IMR-90 (cell line): ENCODE measurements at regions not wholly inside any gene's neighbourhood (a gene's known extent, or its start where the extent isn't known, plus 50 kb on each side); places are given as distances from the start of the nearest gene placed in this dataset.

Experiments
- ATAC-seq: fragments of 200-7000 bp; cut with Tn5 transposase; 2 replicates; pipeline ENCODE4 v1.9.1; 2020; ENCODE audit warnings: low read depth, mild to moderate bottlenecking, moderate library complexity
- BruUV-seq: library from RNA; stranded (reverse); fragments of 400-500 nt; replicated peaks from 2 replicates; lab custom pipeline; 2021; lab: Mats Ljungman, UMichigan
- CTCF ChIA-PET: fragments of 300-600 bp; formaldehyde crosslinking; extraction: SDS; loops from one replicate; lab custom pipeline; 2021; ENCODE audit warnings: antibody characterized with exemption; lab: Yijun Ruan, JAX
- POLR2A ChIA-PET: fragments of 300-600 bp; sonication (Branson Sonifier 250); formaldehyde crosslinking; loops from one replicate; lab custom pipeline; 2022; ENCODE audit warnings: antibody characterized with exemption; ENCODE audit not compliant: unreplicated experiment; lab: Charles Lee
- DNase-seq: peaks from one replicate; pipeline ENCODE4 v3.0.0; 2013
- H2AFZ ChIP-seq: replicated peaks from 2 replicates; pipeline ENCODE3; 2013; ENCODE audit warnings: low read length, mild to moderate bottlenecking; ENCODE audit not compliant: poor library complexity
- H2AK5ac ChIP-seq: 2 replicates; pipeline ENCODE4 v1.6.1; 2013; ENCODE audit warnings: low read depth, low read length, inconsistent platforms
- H2AK9ac ChIP-seq: replicated peaks from 2 replicates; pipeline ENCODE3; 2013; ENCODE audit warnings: mild to moderate bottlenecking, low read depth, low read length, moderate library complexity; ENCODE audit not compliant: poor library complexity
- H2BK120ac ChIP-seq: 2 replicates; pipeline ENCODE4 v1.6.1; 2013; ENCODE audit warnings: low read depth, low read length, inconsistent platforms
- H2BK15ac ChIP-seq: 3 replicates; pipeline ENCODE4 v1.6.1; 2013; ENCODE audit warnings: low read depth, low read length, inconsistent platforms
- H2BK20ac ChIP-seq: 2 replicates; pipeline ENCODE4 v1.6.1; 2013; ENCODE audit warnings: low read depth, mild to moderate bottlenecking, inconsistent platforms, low read length, moderate library complexity
- H2BK5ac ChIP-seq: 2 replicates; pipeline ENCODE4 v1.6.1; 2013; ENCODE audit warnings: mild to moderate bottlenecking, low read depth, low read length, inconsistent platforms; ENCODE audit not compliant: poor library complexity, severe bottlenecking
- H3K14ac ChIP-seq: replicated peaks from 2 replicates; pipeline ENCODE4 v1.6.1; 2013; ENCODE audit warnings: low read depth, low read length, inconsistent platforms
- H3K18ac ChIP-seq: 2 replicates; pipeline ENCODE4 v1.6.1; 2013; ENCODE audit warnings: low read depth, low read length, control low read depth
- H3K23ac ChIP-seq: 2 replicates; pipeline ENCODE4 v1.6.1; 2013; ENCODE audit warnings: low read depth, low read length, inconsistent platforms
- H3K27ac ChIP-seq: 2 replicates; pipeline ENCODE4 v1.5.1; 2013; ENCODE audit warnings: mild to moderate bottlenecking, control low read depth, low read length; ENCODE audit not compliant: insufficient read depth
- H3K27me3 ChIP-seq: 2 replicates; pipeline ENCODE4 v1.6.1; 2013; ENCODE audit warnings: low read length; ENCODE audit not compliant: control insufficient read depth, insufficient read depth
- H3K36me3 ChIP-seq: 2 replicates; pipeline ENCODE4 v1.6.1; 2013; ENCODE audit warnings: low read length, mixed read lengths; ENCODE audit not compliant: control insufficient read depth, insufficient read depth
- H3K4ac ChIP-seq: 2 replicates; pipeline ENCODE4 v1.6.1; 2013; ENCODE audit warnings: low read depth, low read length, inconsistent platforms
- H3K4me1 ChIP-seq: 2 replicates; pipeline ENCODE4 v1.6.1; 2013; ENCODE audit warnings: low read length, mixed read lengths; ENCODE audit not compliant: control insufficient read depth, insufficient read depth
- H3K4me2 ChIP-seq: 2 replicates; pipeline ENCODE4 v1.6.1; 2013; ENCODE audit warnings: low read depth, mild to moderate bottlenecking, control low read depth, low read length, moderate library complexity
- H3K4me3 ChIP-seq: 2 replicates; pipeline ENCODE4 v1.5.1; 2013; ENCODE audit warnings: low read depth, mild to moderate bottlenecking, control low read depth, low read length, moderate library complexity; ENCODE audit not compliant: insufficient read depth
- H3K56ac ChIP-seq: 2 replicates; pipeline ENCODE4 v1.6.1; 2013; ENCODE audit warnings: low read length, inconsistent platforms; ENCODE audit not compliant: insufficient read depth; ENCODE audit errors: extremely low read depth
- H3K79me1 ChIP-seq, 2 experiments: 2 replicates each; pipeline ENCODE4 v1.6.1; 2013; ENCODE audit warnings: low read length in 2 of 2, inconsistent platforms in 1 of 2, low read depth in 1 of 2
- H3K9ac ChIP-seq: 2 replicates; pipeline ENCODE4 v1.6.1; 2013; ENCODE audit warnings: low read depth, low read length, control low read depth
- H3K9me1 ChIP-seq: 2 replicates; pipeline ENCODE4 v1.6.1; 2013; ENCODE audit warnings: low read length, inconsistent platforms; ENCODE audit not compliant: insufficient read depth
- H3K9me3 ChIP-seq: 2 replicates; pipeline ENCODE4 v1.6.1; 2013; ENCODE audit warnings: low read length; ENCODE audit not compliant: control insufficient read depth, insufficient read depth
- H4K20me1 ChIP-seq: 2 replicates; pipeline ENCODE4 v1.6.1; 2013; ENCODE audit warnings: low read length, inconsistent platforms; ENCODE audit not compliant: insufficient read depth
- H4K5ac ChIP-seq: 2 replicates; pipeline ENCODE4 v1.6.1; 2013; ENCODE audit warnings: mild to moderate bottlenecking, low read depth, low read length, control low read depth
- H4K8ac ChIP-seq, 2 experiments: 2 replicates each; pipeline ENCODE4 v1.6.1; 2013; ENCODE audit warnings: low read depth in 2 of 2, low read length in 2 of 2, control low read depth in 1 of 2, inconsistent platforms in 1 of 2
- H4K91ac ChIP-seq: 2 replicates; pipeline ENCODE4 v1.6.1; 2013; ENCODE audit warnings: low read depth, low read length, inconsistent platforms; ENCODE audit not compliant: insufficient read depth
- BHLHE40 ChIP-seq: fragments of 150-350 bp; IDR thresholded peaks from 2 replicates; pipeline ENCODE4 v1.6.1; 2016; ENCODE audit warnings: mild to moderate bottlenecking, low read depth, low read length
- CEBPB ChIP-seq: IDR thresholded peaks from 2 replicates; pipeline ENCODE4 v1.6.1; 2012; ENCODE audit warnings: low read depth, low read length, improper control_type of control experiment
- CHD1 ChIP-seq: IDR thresholded peaks from 2 replicates; pipeline ENCODE4 v1.6.1; 2012; ENCODE audit warnings: low read depth, low read length, improper control_type of control experiment
- FOS ChIP-seq: fragments of 150-350 bp; IDR thresholded peaks from 2 replicates; pipeline ENCODE4 v1.6.1; 2016; ENCODE audit warnings: low read depth, low read length
- MAFK ChIP-seq: IDR thresholded peaks from 2 replicates; pipeline ENCODE4 v1.6.1; 2012; ENCODE audit warnings: low read depth, low read length, improper control_type of control experiment
- MAZ ChIP-seq: IDR thresholded peaks from 2 replicates; pipeline ENCODE4 v1.6.1; 2012; ENCODE audit warnings: low read depth, mild to moderate bottlenecking, low read length, improper control_type of control experiment, moderate library complexity, borderline replicate concordance
- MXI1 ChIP-seq: IDR thresholded peaks from 2 replicates; pipeline ENCODE4 v1.6.1; 2012; ENCODE audit warnings: low read depth, mild to moderate bottlenecking, low read length, moderate library complexity, borderline replicate concordance
- NFE2L2 ChIP-seq: fragments of 150-350 bp; IDR thresholded peaks from 2 replicates; pipeline ENCODE4 v1.6.1; 2016; ENCODE audit warnings: low read depth, mild to moderate bottlenecking, low read length
- POLR2A ChIP-seq: IDR thresholded peaks from 2 replicates; pipeline ENCODE4 v1.6.1; 2012; ENCODE audit warnings: mild to moderate bottlenecking, low read depth, low read length
- RAD21 ChIP-seq: IDR thresholded peaks from 2 replicates; pipeline ENCODE4 v1.6.1; 2012; ENCODE audit warnings: low read length, improper control_type of control experiment
- RCOR1 ChIP-seq: IDR thresholded peaks from 2 replicates; pipeline ENCODE4 v1.6.1; 2012; ENCODE audit warnings: mild to moderate bottlenecking, low read length, improper control_type of control experiment; ENCODE audit not compliant: insufficient replicate concordance
- RFX5 ChIP-seq: IDR thresholded peaks from 2 replicates; pipeline ENCODE4 v1.8.0; 2012; ENCODE audit warnings: low read depth, mild to moderate bottlenecking, low read length, moderate library complexity
- SMC3 ChIP-seq: fragments of 150-350 bp; IDR thresholded peaks from 2 replicates; pipeline ENCODE4 v1.6.1; 2016; ENCODE audit warnings: low read depth, mild to moderate bottlenecking, antibody characterized with exemption, low read length, moderate library complexity
- WGBS, 2 experiments: methylation state at CpG; one replicate each; pipeline versions ENCODE4 v1.1.5 to v1.1.7; 2013; ENCODE audit warnings: missing lambda C conversion rate in 2 of 2; ENCODE audit not compliant: insufficient read length in 1 of 2; ENCODE audit errors: extremely low coverage in 2 of 2; 5-methylcytosine and 5-hydroxymethylcytosine counted together
- dilution Hi-C: fragments of 300-500 bp; cut with HindIII; formaldehyde crosslinking; loops from one replicate; pipeline ENCODE4 v1.14.3; 2018; ENCODE audit warnings: low sequenced_read_pairs; ENCODE audit not compliant: unreplicated experiment
- in situ Hi-C: fragments of 300-500 bp; cut with MboI; formaldehyde crosslinking; loops from 3 replicates; pipeline ENCODE4 v1.14.3; 2019; ENCODE audit warnings: low sequenced_read_pairs, inconsistent platforms, mixed read lengths
- intact Hi-C: fragments of 100-400 bp; cut with micrococcal nuclease; formaldehyde crosslinking; loops from 2 replicates; pipeline ENCODE4 v1.10.0; 2022
- TF ChIP-seq, protein P1 (sequence below): fragments of 150-350 bp; IDR thresholded peaks from 2 replicates; pipeline ENCODE4 v1.6.1; 2016; ENCODE audit warnings: low read depth, mild to moderate bottlenecking, low read length, moderate library complexity, borderline replicate concordance
- TF ChIP-seq, protein P2 (sequence below): conservative IDR thresholded peaks from 2 replicates; pipeline ENCODE4 v1.5.1; 2012; ENCODE audit warnings: mild to moderate bottlenecking, low read depth, low read length, improper control_type of control experiment
- TF ChIP-seq, protein P3 (sequence below): fragments of 150-350 bp; IDR thresholded peaks from 2 replicates; pipeline ENCODE4 v1.6.1; 2017; ENCODE audit warnings: mild to moderate bottlenecking, antibody characterized with exemption, low read length, low read depth

DNA sequence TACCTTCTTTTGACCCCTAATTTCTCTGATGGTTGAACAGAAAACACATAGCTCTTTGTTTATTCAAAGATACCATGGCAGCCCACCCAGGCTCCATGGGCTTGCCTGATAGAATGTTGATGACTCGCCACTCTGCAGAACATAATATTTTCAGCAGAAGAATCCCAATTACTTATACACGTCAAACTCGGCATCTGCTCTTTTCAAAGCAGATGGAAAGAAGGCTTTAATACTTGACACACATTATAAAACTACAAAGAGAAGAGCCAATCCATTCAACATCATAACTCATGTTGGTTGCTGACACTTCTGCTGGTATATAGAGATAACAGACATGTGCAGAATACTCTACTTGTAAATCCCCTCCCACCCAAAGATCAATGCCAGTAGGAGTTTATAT is 69.0 kb downstream of the FOXI2 start:
- no peak overlapping the region for H2BK15ac ChIP-seq
- TF ChIP-seq POLR2A (no peak), CHD1 (no peak), NFE2L2 (no peak), MAFK (no peak), MAZ (no peak), SMC3 (no peak), RAD21 (no peak), BHLHE40 (no peak), RCOR1 (no peak), MXI1 (no peak), CEBPB (no peak), RFX5 (no peak), FOS (no peak)
- TF ChIP-seq, protein P1, sequence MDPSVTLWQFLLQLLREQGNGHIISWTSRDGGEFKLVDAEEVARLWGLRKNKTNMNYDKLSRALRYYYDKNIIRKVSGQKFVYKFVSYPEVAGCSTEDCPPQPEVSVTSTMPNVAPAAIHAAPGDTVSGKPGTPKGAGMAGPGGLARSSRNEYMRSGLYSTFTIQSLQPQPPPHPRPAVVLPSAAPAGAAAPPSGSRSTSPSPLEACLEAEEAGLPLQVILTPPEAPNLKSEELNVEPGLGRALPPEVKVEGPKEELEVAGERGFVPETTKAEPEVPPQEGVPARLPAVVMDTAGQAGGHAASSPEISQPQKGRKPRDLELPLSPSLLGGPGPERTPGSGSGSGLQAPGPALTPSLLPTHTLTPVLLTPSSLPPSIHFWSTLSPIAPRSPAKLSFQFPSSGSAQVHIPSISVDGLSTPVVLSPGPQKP: no peak
- TF ChIP-seq, protein P2, sequence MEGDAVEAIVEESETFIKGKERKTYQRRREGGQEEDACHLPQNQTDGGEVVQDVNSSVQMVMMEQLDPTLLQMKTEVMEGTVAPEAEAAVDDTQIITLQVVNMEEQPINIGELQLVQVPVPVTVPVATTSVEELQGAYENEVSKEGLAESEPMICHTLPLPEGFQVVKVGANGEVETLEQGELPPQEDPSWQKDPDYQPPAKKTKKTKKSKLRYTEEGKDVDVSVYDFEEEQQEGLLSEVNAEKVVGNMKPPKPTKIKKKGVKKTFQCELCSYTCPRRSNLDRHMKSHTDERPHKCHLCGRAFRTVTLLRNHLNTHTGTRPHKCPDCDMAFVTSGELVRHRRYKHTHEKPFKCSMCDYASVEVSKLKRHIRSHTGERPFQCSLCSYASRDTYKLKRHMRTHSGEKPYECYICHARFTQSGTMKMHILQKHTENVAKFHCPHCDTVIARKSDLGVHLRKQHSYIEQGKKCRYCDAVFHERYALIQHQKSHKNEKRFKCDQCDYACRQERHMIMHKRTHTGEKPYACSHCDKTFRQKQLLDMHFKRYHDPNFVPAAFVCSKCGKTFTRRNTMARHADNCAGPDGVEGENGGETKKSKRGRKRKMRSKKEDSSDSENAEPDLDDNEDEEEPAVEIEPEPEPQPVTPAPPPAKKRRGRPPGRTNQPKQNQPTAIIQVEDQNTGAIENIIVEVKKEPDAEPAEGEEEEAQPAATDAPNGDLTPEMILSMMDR: no peak
- TF ChIP-seq, protein P3, sequence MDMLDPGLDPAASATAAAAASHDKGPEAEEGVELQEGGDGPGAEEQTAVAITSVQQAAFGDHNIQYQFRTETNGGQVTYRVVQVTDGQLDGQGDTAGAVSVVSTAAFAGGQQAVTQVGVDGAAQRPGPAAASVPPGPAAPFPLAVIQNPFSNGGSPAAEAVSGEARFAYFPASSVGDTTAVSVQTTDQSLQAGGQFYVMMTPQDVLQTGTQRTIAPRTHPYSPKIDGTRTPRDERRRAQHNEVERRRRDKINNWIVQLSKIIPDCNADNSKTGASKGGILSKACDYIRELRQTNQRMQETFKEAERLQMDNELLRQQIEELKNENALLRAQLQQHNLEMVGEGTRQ: no peak
- WGBS, 2 experiments: no CpG with 5 or more reads among the region's 3 CpGs
- intact Hi-C loops (no loop called here), dilution Hi-C loops (no loop called here), in situ Hi-C loops (no loop called here)
- peaks cover 7% of the 10 kb centered on the region; the same call in 1 of the 2 replicates for H3K9me3 ChIP-seq
- H3K9ac ChIP-seq: no peak overlapping the region
- no peak overlapping the region for H3K56ac ChIP-seq
- CTCF ChIA-PET: no interaction called here
- H3K79me1 ChIP-seq: no peaks in the 10 kb centered on the region
- no peak overlapping the region for H2BK5ac ChIP-seq
- no peak overlapping the region for H4K91ac ChIP-seq
- no peaks in the 10 kb centered on the region for H3K4me1 ChIP-seq
- no peaks in the 10 kb centered on the region for H3K9me1 ChIP-seq
- ATAC-seq (no peak), DNase-seq (no peak)
- H3K27ac ChIP-seq: no peak overlapping the region
- H3K36me3 ChIP-seq: no peaks in the 10 kb centered on the region
- POLR2A ChIA-PET: no interaction called here
- no peak overlapping the region for H2AK5ac ChIP-seq
- H2BK20ac ChIP-seq: no peak overlapping the region
- no peak overlapping the region for H3K4ac ChIP-seq
- no peak overlapping the region for H4K5ac ChIP-seq
- H2AK9ac ChIP-seq: no peak overlapping the region
- H3K18ac ChIP-seq: no peak overlapping the region
- H4K20me1 ChIP-seq: no peaks in the 10 kb centered on the region
- no peak overlapping the region for H3K4me3 ChIP-seq
- H2AFZ ChIP-seq: no peak overlapping the region
- H2BK120ac ChIP-seq: no peak overlapping the region
- no peak overlapping the region for H3K23ac ChIP-seq
- no peak overlapping the region for H4K8ac ChIP-seq
- H3K27me3 ChIP-seq: no peaks in the 10 kb centered on the region
- no peak overlapping the region for H3K4me2 ChIP-seq
- H3K14ac ChIP-seq: no peak overlapping the region
- BruUV-seq: no TSS peak
